ENCODE measurements at regions not wholly inside any gene's neighbourhood (a gene's known extent, or its start where the extent isn't known, plus 50 kb on each side); places are given as distances from the start of the nearest gene placed in this dataset.

- Histone ChIP-seq H3K4me1 (no peaks in the 10 kb centered on the region), H3K27ac (no peak overlapping the region), H3K4me3 (ENCODE audit: low read depth, low read length) (no peak overlapping the region), H3K4me2 (ENCODE audit: low read length) (no peak overlapping the region), H2AFZ (no peak overlapping the region), H3K79me2 (no peaks in the 10 kb centered on the region), H3K9ac (no peak overlapping the region), H3K36me3 (ENCODE audit: control insufficient read depth, insufficient read depth, low read length) (no peaks in the 10 kb centered on the region), H3K9me3 (ENCODE audit: control insufficient read depth, low read length) (no peaks in the 10 kb centered on the region), H3K27me3 (ENCODE audit: control insufficient read depth, insufficient read depth, low read length) (no peaks in the 10 kb centered on the region)
- no peak for TF ChIP-seq CTCF (IDR thresholded peaks at IDR 0.05)
Observed at GRCh38 chr14:61110316-61111082, 129.5 kb downstream of the SLC38A6 start.

GRCh38 chr14:61109288-61109687, 128.2 kb downstream of the SLC38A6 start:
- no peak overlapping the region for H3K27ac ChIP-seq
- H2AFZ ChIP-seq: no peak overlapping the region
- no peak for TF ChIP-seq CTCF (IDR thresholded peaks at IDR 0.05)
- H3K79me2 ChIP-seq: no peaks in the 10 kb centered on the region
- no peaks in the 10 kb centered on the region for H3K9me3 ChIP-seq (ENCODE audit: control insufficient read depth, low read length)
- H3K36me3 ChIP-seq (ENCODE audit: control insufficient read depth, insufficient read depth, low read length): no peaks in the 10 kb centered on the region
- H3K4me2 ChIP-seq (ENCODE audit: low read length): no peak overlapping the region
- H3K4me1 ChIP-seq: no peaks in the 10 kb centered on the region
- no peak overlapping the region for H3K4me3 ChIP-seq (ENCODE audit: low read depth, low read length)
- no peak overlapping the region for H3K9ac ChIP-seq
- H3K27me3 ChIP-seq (ENCODE audit: control insufficient read depth, insufficient read depth, low read length): no peaks in the 10 kb centered on the region

GRCh38 chr14:61108496-61109141, 127.6 kb downstream of the SLC38A6 start:
- H3K79me2 ChIP-seq: no peaks in the 10 kb centered on the region
- H3K27me3 ChIP-seq (ENCODE audit: control insufficient read depth, insufficient read depth, low read length): no peaks in the 10 kb centered on the region
- H3K9ac ChIP-seq: no peak overlapping the region
- H3K4me2 ChIP-seq (ENCODE audit: low read length): no peak overlapping the region
- no peaks in the 10 kb centered on the region for H3K9me3 ChIP-seq (ENCODE audit: control insufficient read depth, low read length)
- H3K36me3 ChIP-seq (ENCODE audit: control insufficient read depth, insufficient read depth, low read length): no peaks in the 10 kb centered on the region
- no peak overlapping the region for H3K27ac ChIP-seq
- H2AFZ ChIP-seq: no peak overlapping the region
- no peaks in the 10 kb centered on the region for H3K4me1 ChIP-seq
- TF ChIP-seq CTCF (IDR thresholded peaks at IDR 0.05): no peak
- H3K4me3 ChIP-seq (ENCODE audit: low read depth, low read length): no peak overlapping the region

- Histone ChIP-seq H3K4me2 (ENCODE audit: low read length) (no peak overlapping the region), H3K79me2 (no peaks in the 10 kb centered on the region), H3K36me3 (ENCODE audit: control insufficient read depth, insufficient read depth, low read length) (no peaks in the 10 kb centered on the region), H3K9me3 (ENCODE audit: control insufficient read depth, low read length) (no peaks in the 10 kb centered on the region), H2AFZ (no peak overlapping the region), H3K9ac (no peak overlapping the region), H3K4me1 (no peaks in the 10 kb centered on the region), H3K4me3 (ENCODE audit: low read depth, low read length) (no peak overlapping the region), H3K27me3 (ENCODE audit: control insufficient read depth, insufficient read depth, low read length) (no peaks in the 10 kb centered on the region), H3K27ac (no peak overlapping the region)
- no peak for TF ChIP-seq CTCF (IDR thresholded peaks at IDR 0.05)
Observed at GRCh38 chr14:61107869-61108493, 126.9 kb downstream of the SLC38A6 start.
